RCC 7860 (cell line): ENCODE measurements at regions not wholly inside any gene's neighbourhood (a gene's known extent, or its start where the extent isn't known, plus 50 kb on each side); places are given as distances from the start of the nearest gene placed in this dataset.

Experiments used
- DNase-seq: peaks from one replicate; pipeline ENCODE4 v3.0.0-alpha.2; 2015; ENCODE audit warnings: low spot score
- FAIRE-seq: peaks from 2 replicates; lab custom pipeline; 2012; peaks lifted over from hg19 to GRCh38; lab: Jason Lieb, UNC

DNA sequence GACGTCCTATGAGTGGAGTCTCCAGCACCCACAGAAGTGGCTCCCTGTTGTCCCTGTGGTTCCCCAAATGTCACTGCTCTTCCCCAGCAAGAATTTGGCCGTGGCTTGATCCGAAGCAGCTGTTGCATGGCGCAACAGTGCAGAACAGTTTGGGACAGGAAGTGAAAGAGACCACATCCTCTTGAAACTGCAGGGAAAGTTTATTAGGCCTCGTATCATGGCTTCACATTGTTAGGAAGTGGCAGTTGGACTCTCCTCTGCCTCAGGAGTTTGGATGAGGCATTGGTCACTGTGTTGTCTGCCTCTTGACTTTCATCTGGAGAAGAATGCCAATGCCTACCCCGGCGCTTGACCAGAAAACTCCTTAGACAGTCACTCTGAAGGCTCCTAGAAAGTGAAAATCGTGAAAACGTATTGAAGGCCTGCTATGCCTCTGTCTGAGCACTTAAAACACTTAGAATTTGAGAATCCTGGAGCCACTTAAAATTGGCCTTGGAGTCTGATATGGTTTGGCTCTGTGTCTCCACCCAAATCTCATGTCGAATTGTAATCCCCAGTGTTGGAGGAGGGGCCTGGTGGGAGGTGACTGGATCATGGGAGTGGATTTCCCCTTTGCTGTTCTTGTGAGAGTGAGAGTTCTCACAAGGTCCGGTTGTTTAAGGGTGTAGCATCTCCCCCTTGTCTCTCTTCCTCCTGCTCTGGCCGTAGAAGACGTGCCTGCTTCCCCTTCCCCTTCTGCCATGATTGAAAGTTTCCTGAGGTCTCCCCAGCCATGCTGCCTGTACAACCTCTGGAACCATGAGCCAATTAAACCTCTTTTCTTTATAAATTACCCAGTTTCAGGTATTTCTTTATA lies 334.9 kb upstream of the JARID2 start:
- DNase-seq (no peak), FAIRE-seq (no peak)

DNA sequence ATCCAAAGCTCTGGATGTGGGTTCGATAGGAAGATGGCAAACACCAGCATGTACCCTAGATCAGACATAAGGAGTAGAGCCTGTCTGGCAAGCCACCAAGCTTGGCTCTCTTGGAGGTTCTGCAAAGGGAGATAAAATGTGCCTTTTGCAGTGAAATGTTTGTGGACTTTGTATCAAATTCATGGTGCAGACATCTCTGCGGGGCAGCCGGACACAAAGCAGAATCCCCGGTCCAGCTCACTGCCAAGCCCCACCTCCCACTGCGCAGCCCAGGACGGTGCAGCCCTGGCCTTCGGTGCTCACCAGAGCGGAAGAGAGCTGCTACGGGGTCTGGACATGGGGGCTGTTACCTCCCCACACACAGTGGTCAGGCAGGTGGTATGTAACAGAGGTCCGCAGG lies 333.6 kb upstream of the JARID2 start:
- FAIRE-seq (no peak), DNase-seq (no peak)

DNA sequence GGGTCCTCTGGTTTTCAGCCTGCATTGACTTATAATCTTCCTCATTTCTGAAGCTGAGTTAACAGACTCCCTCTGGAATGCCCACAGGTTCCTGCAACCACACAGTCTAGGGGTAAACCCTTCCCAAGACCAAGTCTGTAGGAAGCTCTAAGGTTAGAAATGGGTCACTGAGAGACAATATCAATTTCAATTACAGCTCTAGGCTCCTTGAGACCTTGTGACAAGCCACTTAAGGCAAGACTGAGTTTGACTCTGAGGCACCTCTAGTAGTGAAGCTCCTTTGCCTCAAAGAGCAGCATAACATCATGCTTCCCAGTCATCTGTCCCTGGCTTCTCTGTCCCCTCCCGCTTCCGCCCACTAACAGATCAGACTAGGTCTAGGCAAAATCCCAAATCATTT lies 333.2 kb upstream of the JARID2 start:
- FAIRE-seq (no peak), DNase-seq (no peak)

DNA sequence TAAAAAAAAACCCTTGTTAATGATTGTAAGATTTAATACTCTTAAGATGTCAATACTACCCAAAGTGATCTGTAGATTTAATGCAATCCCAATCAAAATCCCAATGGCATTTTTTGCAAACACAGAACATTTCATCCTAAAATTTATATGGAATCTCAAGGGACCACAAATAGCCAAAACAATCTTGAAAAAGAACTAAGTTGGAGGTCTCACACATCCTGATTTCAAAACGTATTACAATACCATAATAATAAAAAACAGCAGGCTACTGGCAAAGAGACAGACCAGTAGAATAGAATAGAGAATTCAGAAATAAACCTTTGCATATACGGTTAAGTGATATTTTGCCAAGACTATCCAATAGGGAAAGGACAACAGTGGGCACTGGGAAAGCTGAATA lies 331.9 kb upstream of the JARID2 start:
- DNase-seq (no peak), FAIRE-seq (no peak)

DNA sequence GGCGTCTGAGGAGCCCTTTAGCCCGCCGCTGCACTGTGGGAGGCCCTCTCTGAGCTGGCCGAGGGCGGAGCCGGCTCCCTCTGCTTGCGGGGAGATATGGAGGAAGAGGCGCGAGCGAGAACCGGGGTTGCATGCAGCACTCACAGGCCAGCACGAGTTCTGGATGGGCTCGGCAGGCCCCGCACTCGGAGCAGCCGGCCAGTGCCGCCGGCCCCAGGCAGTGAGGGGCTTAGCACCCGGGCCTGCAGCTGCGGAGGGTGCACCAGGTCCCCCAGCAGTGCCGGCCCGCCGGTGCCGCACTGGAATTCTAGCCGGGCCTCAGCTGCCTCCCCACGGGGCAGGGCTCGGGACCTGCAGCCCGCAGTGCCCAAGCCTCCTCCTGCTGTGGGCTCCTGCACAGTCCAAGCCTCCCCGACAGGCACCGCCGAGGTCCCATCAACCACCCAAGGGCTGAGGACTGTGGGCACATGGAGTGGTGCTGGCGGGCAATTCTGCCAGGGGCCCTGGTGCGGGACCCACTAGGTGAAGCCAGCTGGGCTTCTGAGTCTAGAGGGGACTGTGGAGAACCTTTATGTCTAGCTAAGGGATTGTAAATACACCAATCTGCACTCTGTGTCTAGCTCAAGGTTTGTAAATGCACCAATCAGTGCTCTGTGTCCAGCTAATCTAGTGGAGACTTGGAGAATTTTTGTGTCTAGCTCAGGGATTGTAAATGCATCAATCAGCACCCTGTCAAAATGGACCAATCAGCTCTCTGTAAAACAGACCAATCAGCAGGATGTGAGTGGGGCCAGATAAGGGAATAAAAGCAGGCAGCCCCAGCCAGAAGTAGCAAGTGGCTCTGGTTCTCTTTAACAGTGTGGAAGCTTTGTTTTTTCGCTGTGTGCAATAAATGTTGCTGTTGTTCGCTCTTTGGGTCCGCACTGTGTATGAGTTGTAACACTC lies 329.7 kb upstream of the JARID2 start:
- DNase-seq, result no peak
- no peak for FAIRE-seq

DNA sequence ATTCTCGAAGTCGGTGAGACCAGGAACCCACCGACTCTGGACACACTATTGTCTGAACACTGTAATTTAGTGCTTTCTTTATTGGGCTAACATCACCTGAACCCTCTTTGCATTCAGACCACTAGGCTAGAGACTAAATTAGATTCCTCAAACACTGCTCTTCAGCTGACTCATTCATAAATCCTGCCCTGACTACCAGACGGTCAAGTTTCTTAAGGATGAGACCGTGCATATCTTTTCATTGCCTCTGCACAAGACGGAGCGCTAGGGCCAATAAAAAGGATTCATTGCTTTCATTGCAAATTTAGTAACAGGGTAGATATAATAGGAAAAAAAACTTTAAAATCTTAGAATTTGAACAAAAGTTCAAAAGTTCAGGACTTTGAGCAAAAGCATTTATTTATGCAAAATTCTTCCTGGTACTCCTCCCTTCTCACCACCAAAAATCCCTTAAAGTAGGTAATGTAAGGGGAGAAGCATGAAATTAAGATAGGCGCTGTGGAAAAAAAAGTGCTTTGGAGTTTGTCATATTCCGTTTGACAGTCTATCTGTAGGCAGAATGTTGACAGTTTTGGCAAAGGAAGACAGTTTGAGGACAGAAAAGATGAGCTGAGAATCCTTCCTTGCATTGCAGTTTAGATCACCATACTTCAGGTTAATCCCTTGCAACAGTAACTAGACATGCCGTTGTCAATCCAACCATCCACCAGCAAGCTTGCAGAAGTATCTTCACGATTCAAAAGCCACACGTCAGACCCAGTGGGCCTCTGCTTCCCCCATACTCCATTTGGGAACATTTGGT lies 328.6 kb upstream of the JARID2 start:
- DNase-seq (no peak), FAIRE-seq (no peak)

DNA sequence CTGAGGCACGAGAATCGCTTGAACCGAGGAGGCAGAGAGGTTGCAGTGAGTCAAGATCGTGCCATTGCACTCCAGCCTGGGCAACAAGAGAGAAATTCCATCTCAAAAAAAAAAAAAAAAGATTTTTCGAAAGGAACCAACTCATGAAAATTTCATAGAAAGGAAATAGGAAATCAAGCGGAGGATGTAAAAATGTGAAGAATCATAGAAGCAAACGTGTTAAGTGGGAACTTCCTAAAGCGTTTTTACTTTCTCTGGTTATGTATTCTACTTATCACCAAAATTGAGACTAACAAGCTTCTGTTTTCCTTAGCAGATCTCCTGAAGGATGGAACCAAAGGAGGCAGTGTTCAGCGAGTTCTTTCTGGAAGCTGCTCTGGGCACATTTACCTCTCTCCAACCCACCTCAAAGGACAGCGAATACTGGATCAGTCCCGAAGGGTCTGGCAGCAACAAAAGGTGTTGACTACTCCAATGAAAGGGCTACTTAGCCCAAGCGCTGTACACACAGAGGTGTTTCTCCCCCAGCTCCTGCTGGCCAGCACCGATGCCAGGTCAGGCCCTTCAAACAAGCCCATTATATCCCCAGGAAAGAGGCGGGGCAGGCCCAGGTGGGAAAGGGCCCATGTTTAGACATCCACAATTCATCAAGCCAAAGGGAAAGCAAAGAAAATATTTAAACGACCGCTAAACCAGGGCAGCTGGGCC lies 327.5 kb upstream of the JARID2 start:
- no peak for FAIRE-seq
- DNase-seq, result no peak

DNA sequence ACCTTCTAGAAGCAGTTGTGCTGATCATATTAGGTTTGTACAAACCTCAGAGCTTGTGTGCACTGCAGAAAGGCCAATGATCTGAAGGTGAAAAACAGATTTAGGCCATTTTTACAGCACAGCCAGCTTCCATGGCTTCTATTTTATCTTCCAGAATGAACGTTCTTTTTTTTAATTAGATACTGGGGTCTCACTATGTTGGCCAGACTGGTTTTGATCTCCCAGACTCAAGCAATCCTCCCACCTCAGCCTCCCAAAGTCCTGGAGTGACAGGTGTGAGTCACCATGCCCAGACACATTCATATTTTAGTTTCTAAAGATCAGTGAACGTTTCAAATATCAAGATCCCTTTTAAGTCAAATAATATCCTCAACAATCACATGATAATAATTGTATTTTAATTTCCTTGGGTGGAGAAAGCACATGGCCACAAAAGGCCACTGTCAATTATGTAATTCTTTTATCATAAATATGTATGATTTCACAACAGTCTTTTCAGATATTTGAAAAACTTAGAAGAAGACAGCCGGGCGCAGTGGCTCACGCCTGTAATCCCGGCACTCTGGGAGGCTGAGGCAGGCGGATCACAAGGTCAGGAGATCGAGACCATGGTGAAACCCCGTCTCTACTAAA lies 326.7 kb upstream of the JARID2 start:
- no peak for FAIRE-seq

DNA sequence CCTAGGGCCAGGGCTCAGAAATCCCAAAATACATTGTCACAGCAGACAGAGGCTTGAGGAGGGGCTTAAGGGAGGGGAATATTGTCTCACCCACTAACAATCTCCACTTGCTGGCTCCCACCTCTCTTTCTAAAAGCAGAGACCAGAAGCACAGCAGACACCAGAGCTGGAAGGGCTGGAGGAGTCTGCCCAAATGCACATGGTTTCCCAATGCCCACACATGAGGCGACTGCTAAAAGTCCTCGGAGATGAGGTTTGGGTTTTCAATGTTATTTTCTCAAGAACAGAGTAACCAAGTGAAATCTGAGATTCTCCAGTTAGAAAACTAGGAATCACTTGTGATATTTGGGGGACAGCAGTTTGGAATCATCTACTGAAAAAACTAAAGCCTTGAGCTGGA lies 325.6 kb upstream of the JARID2 start:
- DNase-seq, result no peak
- FAIRE-seq, result no peak

More for the DNA sequence above, 326.7 kb upstream of the JARID2 start:
- DNase-seq, result no peak

DNA sequence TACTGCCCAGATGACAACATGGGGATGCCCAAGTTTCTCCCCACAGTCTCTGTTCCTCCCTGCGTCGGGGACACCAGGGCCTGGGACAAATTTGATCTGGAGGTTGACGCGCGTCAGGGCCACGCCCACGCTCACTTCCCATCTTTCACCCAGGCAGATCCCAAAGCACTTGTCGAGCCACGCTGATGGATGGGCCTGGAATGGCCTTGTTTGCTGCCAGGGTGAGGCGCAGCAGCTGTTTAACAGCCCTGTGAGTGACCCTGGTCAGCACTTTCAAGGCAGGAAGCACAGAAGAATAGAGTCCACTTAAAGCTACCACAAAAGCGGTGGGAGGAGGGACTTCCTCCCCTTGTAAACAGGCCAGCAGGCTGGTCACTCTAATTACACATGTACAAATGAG lies 324.7 kb upstream of the JARID2 start:
- no peak for FAIRE-seq
- no peak for DNase-seq

DNA sequence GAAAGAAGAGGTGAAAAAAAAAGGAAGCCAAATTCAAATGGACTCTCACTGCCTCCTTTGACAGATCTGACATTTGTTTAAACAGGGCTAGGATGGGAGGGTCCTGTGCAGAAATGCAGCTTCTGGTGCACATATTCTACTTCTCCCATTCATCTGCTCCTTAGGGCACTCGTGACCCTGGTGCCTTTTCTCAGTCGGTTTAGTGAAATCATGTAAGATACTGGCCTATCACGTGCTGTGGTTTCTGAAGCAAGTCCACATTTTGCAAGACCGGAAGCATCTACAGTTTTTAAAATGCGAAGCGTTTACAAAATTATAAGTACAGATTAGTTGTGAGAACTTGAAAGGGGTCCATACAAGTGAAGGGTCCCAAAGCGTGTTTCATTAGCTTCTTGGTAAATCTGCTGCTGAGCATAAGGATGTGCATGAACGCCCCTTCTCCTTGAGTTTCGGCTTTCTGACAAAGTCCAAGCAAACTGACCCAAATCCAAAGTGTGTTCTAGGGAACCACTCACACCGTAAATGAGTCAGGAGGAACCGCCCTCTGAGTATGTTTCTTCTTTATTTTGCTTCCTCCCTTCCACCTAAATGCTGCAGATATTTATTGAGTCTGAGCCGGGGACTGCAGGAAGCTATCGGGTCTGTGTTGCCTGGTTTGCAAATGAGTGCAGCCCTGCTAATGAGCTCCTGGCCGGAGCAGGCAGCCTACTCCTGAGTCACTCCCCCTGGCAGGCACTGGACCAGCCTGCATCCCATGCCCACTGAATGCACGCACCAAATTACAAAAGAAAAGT lies 323.8 kb upstream of the JARID2 start:
- DNase-seq, result no peak
- no peak for FAIRE-seq

DNA sequence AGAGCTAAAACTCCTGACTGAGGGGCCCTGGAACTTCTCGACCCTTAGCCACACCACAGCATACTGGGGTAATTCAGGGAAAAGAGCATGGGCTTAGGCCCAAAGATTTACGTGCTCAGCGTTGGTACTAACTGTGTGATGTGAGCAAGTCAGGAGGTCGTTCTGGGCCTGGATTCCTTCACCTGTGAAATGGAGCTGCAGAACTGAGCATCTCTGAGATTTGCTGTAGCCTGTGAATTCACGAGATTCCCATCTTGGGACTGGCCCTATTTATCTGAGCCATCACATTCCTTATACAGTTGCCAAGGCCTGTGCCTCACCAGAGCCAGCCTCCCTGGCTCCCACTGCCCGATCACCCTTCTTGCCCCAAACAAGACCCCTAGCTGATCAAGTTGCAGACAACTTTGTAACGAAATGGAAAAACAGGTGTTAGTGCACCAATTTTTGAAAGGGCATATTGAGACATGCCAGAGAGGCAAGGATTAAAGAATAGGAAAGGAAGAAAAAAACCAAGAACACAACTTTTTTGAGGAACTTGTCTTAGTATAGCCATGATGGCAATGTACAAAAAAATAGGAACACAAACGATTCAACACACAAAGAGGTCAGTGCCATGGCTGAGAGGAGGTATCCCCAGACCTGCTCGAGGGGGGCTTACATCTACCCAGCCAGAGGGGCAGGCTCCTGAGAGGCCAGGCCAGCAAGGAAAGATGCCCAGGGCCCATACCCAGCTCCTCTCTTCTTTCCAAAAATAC lies 323.0 kb upstream of the JARID2 start:
- DNase-seq (no peak), FAIRE-seq (no peak)

DNA sequence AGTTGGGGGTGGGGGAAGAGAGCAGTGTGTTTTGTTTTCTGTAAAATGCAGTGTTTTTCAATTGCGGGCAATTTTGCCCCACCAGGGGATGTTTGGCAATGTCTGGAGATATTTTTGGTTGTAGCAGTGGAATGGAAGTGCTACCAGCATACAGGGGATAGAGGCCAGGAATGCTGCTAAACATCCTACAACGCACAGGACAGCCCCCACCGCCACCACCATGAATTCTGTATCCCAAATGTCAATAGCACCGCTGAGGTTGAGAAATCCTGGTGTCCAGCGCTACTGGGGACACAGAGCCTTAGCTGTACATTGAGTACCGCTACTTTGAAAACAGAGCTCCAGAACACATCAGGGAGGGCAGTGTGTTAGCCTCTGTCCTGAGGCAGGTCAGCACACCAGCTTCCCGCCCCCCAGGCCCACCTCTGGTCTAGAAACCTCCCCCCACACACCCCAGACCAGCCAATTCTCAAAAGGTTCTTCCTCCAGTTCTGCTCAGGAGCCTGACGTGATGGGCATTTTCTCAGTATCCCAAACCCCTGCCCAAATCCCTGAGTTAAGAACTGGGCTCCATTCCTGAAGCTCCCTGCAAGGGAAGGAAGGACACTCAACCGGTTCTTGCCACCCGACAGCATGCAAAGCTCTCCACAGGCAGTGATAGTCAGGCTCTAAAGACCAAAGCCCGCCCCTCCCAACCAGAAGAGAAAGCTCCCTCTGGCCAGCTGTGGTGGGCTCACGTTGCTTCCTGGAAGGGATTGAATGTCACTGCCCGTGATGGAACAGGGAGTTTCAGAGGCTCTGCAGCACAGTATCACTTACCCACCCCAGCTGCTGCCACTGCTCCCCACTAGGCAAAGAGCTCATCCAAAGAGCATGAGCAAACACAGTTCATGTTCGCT lies 321.5 kb upstream of the JARID2 start:
- no peak for DNase-seq
- FAIRE-seq, result no peak

DNA sequence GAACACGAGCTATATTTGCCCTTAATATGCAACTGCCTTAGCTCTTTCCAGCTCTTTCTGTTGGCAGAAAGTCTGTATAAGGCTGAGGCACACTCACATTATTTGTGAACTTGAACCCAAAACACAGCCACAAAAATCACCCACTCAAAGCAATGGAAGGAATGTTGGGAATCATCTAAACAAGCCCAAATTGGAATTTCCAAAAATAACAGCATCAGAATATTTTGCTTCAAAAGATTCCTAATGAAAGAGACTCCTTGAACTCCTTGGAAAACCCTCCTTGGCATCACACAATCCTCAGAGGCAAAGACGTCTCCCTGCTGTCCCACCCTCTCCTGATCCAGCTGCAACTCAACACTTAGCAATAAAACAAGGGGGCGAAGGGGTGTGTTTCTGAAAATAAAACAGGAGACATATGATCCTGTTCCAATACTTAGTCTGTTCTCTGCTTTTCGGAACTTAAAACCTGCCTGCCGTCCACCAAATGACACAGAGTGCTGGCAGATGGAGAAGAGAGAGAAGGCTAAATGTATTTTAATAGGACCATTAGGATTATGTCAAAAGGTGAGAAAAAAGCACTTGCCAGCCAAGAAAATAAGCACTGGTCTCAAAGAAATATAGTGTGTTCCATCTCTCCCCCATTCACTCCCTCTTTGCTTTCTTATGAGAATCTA lies 320.7 kb upstream of the JARID2 start:
- FAIRE-seq (no peak), DNase-seq (no peak)

DNA sequence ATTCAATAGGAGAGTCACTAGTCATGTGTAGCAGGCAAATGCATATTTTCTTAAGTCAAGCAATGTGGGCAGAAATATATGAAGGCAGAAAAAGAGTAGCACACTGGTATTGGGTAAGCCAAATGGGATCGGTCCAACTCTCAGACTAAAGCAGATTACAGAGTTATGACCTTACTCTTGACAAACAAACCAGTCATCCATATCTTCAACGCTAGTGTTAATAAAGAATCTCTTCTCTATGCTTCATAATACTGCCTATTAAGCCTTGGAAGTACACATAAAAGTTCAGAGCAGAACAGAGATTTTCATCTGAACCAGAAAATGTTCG lies 320.2 kb upstream of the JARID2 start:
- DNase-seq, result no peak
- FAIRE-seq, result no peak

DNA sequence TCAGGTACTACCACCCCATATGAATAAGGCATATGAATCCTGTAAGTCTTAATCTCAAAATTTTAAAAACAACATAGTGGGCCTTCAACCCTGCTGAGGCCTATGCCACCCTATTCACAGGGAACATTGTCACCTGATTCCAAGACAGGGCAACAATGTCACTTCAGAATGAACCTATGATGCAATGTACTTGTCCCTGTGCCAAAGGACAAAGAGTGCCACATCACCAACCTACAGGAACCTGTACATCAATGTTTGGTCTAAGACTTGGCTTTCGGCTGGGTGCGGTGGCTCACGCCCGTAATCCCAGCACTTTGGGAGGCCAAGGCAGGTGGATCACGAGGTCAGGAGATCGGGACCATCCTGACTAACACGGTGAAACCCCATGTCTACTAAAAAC lies 318.5 kb upstream of the JARID2 start:
- FAIRE-seq, result no peak
- no peak for DNase-seq

DNA sequence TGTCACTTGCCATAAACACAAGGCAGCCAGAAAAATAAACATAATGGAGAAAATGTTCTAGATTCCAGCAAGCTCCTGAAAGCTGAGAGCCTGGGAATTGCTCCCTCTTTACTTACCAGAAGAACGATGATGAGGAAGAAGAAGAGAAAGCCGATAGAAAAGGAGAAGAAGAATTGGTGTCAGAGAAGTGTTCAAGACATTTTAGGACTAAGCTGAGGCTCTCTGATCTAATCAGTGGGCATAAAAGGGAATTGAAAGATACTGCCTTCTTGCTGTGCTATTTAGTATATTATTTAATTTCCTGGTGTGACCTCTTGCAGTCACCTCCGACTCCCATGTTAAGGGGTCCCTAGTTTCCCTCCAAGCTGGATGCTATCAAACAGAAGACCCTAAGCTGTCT lies 316.6 kb upstream of the JARID2 start:
- no peak for DNase-seq
- FAIRE-seq, result no peak
